GM23338 (cell line): ENCODE measurements at regions not wholly inside any gene's neighbourhood (a gene's known extent, or its start where the extent isn't known, plus 50 kb on each side); places are given as distances from the start of the nearest gene placed in this dataset.

ENCODE experiments used
- ATAC-seq: fragments of 200-7000 bp; cut with Tn5 transposase; 3 replicates; pipeline ENCODE4 v1.9.1; 2020
- DNase-seq: peaks from one replicate; pipeline ENCODE4 v3.0.0-alpha.2; 2015; ENCODE audit warnings: low spot score
- H2AFZ ChIP-seq: fragments of 200-600 bp; sonication (generic); 2 replicates; pipeline ENCODE4 v1.8.0; 2016; ENCODE audit warnings: antibody characterized with exemption, mild to moderate bottlenecking, moderate library complexity
- H3F3A ChIP-seq: fragments of 200-600 bp; sonication (generic); replicated peaks from 2 replicates; pipeline ENCODE4 v1.8.0; 2017; ENCODE audit warnings: antibody characterized with exemption, mixed run types, low read depth
- H3K27ac ChIP-seq: fragments of 200-600 bp; sonication (generic); 2 replicates; pipeline ENCODE4 v1.6.1; 2016; ENCODE audit warnings: low read depth
- H3K27me3 ChIP-seq: fragments of 200-600 bp; sonication (generic); 2 replicates; pipeline ENCODE4 v1.8.0; 2016; ENCODE audit warnings: mild to moderate bottlenecking, mixed run types, moderate library complexity; ENCODE audit not compliant: insufficient read depth
- H3K36me3 ChIP-seq: fragments of 200-600 bp; sonication (generic); 2 replicates; pipeline ENCODE4 v1.8.0; 2016; ENCODE audit warnings: mild to moderate bottlenecking; ENCODE audit not compliant: insufficient read depth
- H3K4me1 ChIP-seq: fragments of 200-600 bp; sonication (generic); 2 replicates; pipeline ENCODE4 v1.8.0; 2016; ENCODE audit warnings: mild to moderate bottlenecking, moderate library complexity; ENCODE audit not compliant: insufficient read depth
- H3K4me2 ChIP-seq: fragments of 200-600 bp; sonication (generic); 2 replicates; pipeline ENCODE4 v1.7.1; 2017; ENCODE audit warnings: mixed run types
- H3K4me3 ChIP-seq: fragments of 200-600 bp; sonication (generic); 2 replicates; pipeline ENCODE4 v1.6.1; 2016; ENCODE audit warnings: mixed run types
- H3K79me2 ChIP-seq: fragments of 200-600 bp; sonication (generic); replicated peaks from 2 replicates; pipeline ENCODE4 v1.8.0; 2017; ENCODE audit warnings: mild to moderate bottlenecking; ENCODE audit not compliant: insufficient read depth
- H3K9me2 ChIP-seq: fragments of 200-600 bp; sonication (generic); 2 replicates; pipeline ENCODE4 v1.8.0; 2017; ENCODE audit not compliant: insufficient read depth
- H4K20me1 ChIP-seq: fragments of 200-600 bp; sonication (generic); replicated peaks from 2 replicates; pipeline ENCODE4 v1.8.0; 2017; ENCODE audit warnings: mild to moderate bottlenecking; ENCODE audit not compliant: insufficient read depth
- H3K27ac Mint-ChIP-seq: 2 replicates; pipeline ENCODE4 v1.8.0; 2020; ENCODE audit warnings: inconsistent platforms, mild to moderate bottlenecking, moderate library complexity, mixed read lengths
- H3K27me3 Mint-ChIP-seq: 3 replicates; pipeline ENCODE4 v1.8.0; 2022; ENCODE audit warnings: low read depth, mild to moderate bottlenecking, moderate library complexity, mixed read lengths, inconsistent platforms; ENCODE audit not compliant: insufficient read depth, poor library complexity
- H3K36me3 Mint-ChIP-seq: 3 replicates; pipeline ENCODE4 v1.8.0; 2021; ENCODE audit warnings: low read depth, mild to moderate bottlenecking, inconsistent platforms, moderate library complexity, mixed read lengths
- H3K4me1 Mint-ChIP-seq: 3 replicates; pipeline ENCODE4 v1.8.0; 2020; ENCODE audit warnings: mild to moderate bottlenecking, inconsistent platforms, mixed read lengths
- H3K4me3 Mint-ChIP-seq: 3 replicates; pipeline ENCODE4 v1.8.0; 2021; ENCODE audit warnings: moderate library complexity, mild to moderate bottlenecking, inconsistent platforms, mixed read lengths
- H3K9me3 Mint-ChIP-seq: 3 replicates; pipeline ENCODE4 v1.8.0; 2020; ENCODE audit warnings: moderate library complexity, mild to moderate bottlenecking, inconsistent platforms, mixed read lengths
- CREB1 ChIP-seq: fragments of 250-450 bp; sonication (Bioruptor Pico); IDR thresholded peaks from 2 replicates; pipeline ENCODE4 v1.5.0; 2020; ENCODE audit warnings: low read depth, mild to moderate bottlenecking, moderate library complexity
- EZH2 ChIP-seq: fragments of 200-600 bp; sonication (generic); IDR thresholded peaks from one replicate; pipeline ENCODE4 v1.8.0; 2017; ENCODE audit warnings: antibody characterized with exemption, mild to moderate bottlenecking, low read depth; ENCODE audit not compliant: unreplicated experiment
- EZH2phosphoT487 ChIP-seq: fragments of 200-600 bp; sonication (generic); IDR thresholded peaks from one replicate; pipeline ENCODE4 v1.8.1; 2018; ENCODE audit warnings: antibody characterized with exemption; ENCODE audit not compliant: unreplicated experiment
- JUNB ChIP-seq: IDR thresholded peaks from one replicate; pipeline ENCODE4 v1.6.1; 2016; ENCODE audit warnings: antibody characterized with exemption; ENCODE audit not compliant: unreplicated experiment
- NANOG ChIP-seq: IDR thresholded peaks from 2 replicates; pipeline ENCODE4 v1.6.1; 2016; ENCODE audit warnings: antibody characterized with exemption, borderline replicate concordance
- POLR2AphosphoS5 ChIP-seq: IDR thresholded peaks from 2 replicates; pipeline ENCODE4 v1.6.1; 2016; ENCODE audit warnings: antibody characterized with exemption, low read depth
- STAT1 ChIP-seq: IDR thresholded peaks from one replicate; pipeline ENCODE4 v1.6.1; 2016; ENCODE audit warnings: antibody characterized with exemption; ENCODE audit not compliant: unreplicated experiment
- ZNF114 ChIP-seq: fragments of 250-450 bp; sonication (Bioruptor Pico); IDR thresholded peaks from 2 replicates; pipeline ENCODE4 v1.5.0; 2020; ENCODE audit warnings: mild to moderate bottlenecking, moderate library complexity
- ZNF331 ChIP-seq: fragments of 250-450 bp; sonication (Bioruptor Pico); IDR thresholded peaks from 2 replicates; pipeline ENCODE4 v1.5.0; 2020; ENCODE audit warnings: low read depth, mild to moderate bottlenecking, moderate library complexity
- TF ChIP-seq, protein P1 (sequence below): IDR thresholded peaks from 2 replicates; pipeline ENCODE4 v1.6.1; 2016; ENCODE audit warnings: antibody characterized with exemption
- TF ChIP-seq, protein P2 (sequence below): IDR thresholded peaks from one replicate; pipeline ENCODE4 v1.6.1; 2018; ENCODE audit warnings: antibody characterized with exemption; ENCODE audit not compliant: unreplicated experiment
- TF ChIP-seq, protein P3 (sequence below), 2 experiments: fragments of 200-600 bp in 1 of 2; sonication (generic) in 1 of 2; conservative IDR thresholded peaks; 2 replicates each; pipeline versions ENCODE4 v1.5.1 to v1.6.1; 2016 to 2017; ENCODE audit warnings: antibody characterized with exemption in 2 of 2, low read depth in 2 of 2, mild to moderate bottlenecking in 2 of 2, moderate library complexity in 1 of 2
- TF ChIP-seq, protein P4 (sequence below): fragments of 250-450 bp; sonication (Bioruptor Pico); IDR thresholded peaks from 2 replicates; pipeline ENCODE4 v1.5.0; 2020; ENCODE audit warnings: mild to moderate bottlenecking, moderate library complexity

DNA sequence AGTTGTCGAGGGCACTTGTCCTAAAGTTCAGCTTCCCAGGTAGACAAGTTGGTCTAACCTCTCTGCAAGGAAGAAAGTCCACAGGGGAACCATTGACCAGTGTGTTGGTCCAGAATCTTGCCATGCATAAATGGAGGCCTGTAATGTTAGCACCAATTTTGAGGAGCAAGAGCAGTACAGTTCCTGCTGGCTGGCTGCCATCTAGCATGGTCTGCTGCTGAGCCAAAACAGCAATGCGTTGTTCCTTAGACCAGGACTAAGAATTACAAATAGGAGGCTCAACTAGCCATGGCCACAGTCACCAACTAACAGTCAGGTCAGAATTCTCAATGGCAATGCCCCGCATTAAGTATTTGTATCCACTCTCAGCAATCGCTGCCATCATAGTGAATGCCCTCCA, 72.8 kb upstream of the WIPF1 start:
- Mint-ChIP-seq H3K4me3 (no peak overlapping the region), H3K27me3 (no peaks in the 10 kb centered on the region), H3K4me1 (peaks cover 12% of the 10 kb centered on the region), H3K36me3 (peaks cover 24% of the 10 kb centered on the region), H3K9me3 (peaks cover 19% of the 10 kb centered on the region), H3K27ac (no peak overlapping the region)
- Histone ChIP-seq H4K20me1 (no peaks in the 10 kb centered on the region), H3K4me3 (no peak overlapping the region), H3K4me2 (no peak overlapping the region), H3K27ac (no peak overlapping the region), H3K9me2 (no peaks in the 10 kb centered on the region), H3F3A (no peaks in the 10 kb centered on the region), H3K79me2 (no peaks in the 10 kb centered on the region), H2AFZ (no peak overlapping the region), H3K36me3 (peaks cover 5% of the 10 kb centered on the region; the same call in 1 of the 2 replicates), H3K4me1 (peaks cover 12% of the 10 kb centered on the region; the same call in 1 of the 2 replicates), H3K27me3 (no peaks in the 10 kb centered on the region)
- no peak for TF ChIP-seq EZH2phosphoT487
- TF ChIP-seq, protein P1, sequence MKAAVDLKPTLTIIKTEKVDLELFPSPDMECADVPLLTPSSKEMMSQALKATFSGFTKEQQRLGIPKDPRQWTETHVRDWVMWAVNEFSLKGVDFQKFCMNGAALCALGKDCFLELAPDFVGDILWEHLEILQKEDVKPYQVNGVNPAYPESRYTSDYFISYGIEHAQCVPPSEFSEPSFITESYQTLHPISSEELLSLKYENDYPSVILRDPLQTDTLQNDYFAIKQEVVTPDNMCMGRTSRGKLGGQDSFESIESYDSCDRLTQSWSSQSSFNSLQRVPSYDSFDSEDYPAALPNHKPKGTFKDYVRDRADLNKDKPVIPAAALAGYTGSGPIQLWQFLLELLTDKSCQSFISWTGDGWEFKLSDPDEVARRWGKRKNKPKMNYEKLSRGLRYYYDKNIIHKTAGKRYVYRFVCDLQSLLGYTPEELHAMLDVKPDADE, result no peak
- TF ChIP-seq, protein P2, sequence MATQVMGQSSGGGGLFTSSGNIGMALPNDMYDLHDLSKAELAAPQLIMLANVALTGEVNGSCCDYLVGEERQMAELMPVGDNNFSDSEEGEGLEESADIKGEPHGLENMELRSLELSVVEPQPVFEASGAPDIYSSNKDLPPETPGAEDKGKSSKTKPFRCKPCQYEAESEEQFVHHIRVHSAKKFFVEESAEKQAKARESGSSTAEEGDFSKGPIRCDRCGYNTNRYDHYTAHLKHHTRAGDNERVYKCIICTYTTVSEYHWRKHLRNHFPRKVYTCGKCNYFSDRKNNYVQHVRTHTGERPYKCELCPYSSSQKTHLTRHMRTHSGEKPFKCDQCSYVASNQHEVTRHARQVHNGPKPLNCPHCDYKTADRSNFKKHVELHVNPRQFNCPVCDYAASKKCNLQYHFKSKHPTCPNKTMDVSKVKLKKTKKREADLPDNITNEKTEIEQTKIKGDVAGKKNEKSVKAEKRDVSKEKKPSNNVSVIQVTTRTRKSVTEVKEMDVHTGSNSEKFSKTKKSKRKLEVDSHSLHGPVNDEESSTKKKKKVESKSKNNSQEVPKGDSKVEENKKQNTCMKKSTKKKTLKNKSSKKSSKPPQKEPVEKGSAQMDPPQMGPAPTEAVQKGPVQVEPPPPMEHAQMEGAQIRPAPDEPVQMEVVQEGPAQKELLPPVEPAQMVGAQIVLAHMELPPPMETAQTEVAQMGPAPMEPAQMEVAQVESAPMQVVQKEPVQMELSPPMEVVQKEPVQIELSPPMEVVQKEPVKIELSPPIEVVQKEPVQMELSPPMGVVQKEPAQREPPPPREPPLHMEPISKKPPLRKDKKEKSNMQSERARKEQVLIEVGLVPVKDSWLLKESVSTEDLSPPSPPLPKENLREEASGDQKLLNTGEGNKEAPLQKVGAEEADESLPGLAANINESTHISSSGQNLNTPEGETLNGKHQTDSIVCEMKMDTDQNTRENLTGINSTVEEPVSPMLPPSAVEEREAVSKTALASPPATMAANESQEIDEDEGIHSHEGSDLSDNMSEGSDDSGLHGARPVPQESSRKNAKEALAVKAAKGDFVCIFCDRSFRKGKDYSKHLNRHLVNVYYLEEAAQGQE, result no peak
- TF ChIP-seq POLR2AphosphoS5, result no peak
- no peak for TF ChIP-seq EZH2
- TF ChIP-seq, protein P3, sequence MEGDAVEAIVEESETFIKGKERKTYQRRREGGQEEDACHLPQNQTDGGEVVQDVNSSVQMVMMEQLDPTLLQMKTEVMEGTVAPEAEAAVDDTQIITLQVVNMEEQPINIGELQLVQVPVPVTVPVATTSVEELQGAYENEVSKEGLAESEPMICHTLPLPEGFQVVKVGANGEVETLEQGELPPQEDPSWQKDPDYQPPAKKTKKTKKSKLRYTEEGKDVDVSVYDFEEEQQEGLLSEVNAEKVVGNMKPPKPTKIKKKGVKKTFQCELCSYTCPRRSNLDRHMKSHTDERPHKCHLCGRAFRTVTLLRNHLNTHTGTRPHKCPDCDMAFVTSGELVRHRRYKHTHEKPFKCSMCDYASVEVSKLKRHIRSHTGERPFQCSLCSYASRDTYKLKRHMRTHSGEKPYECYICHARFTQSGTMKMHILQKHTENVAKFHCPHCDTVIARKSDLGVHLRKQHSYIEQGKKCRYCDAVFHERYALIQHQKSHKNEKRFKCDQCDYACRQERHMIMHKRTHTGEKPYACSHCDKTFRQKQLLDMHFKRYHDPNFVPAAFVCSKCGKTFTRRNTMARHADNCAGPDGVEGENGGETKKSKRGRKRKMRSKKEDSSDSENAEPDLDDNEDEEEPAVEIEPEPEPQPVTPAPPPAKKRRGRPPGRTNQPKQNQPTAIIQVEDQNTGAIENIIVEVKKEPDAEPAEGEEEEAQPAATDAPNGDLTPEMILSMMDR (conservative IDR thresholded peaks at IDR 0.05; ENCODE audit: low read depth in 2 of 2), result no peak
- TF ChIP-seq, protein P4, sequence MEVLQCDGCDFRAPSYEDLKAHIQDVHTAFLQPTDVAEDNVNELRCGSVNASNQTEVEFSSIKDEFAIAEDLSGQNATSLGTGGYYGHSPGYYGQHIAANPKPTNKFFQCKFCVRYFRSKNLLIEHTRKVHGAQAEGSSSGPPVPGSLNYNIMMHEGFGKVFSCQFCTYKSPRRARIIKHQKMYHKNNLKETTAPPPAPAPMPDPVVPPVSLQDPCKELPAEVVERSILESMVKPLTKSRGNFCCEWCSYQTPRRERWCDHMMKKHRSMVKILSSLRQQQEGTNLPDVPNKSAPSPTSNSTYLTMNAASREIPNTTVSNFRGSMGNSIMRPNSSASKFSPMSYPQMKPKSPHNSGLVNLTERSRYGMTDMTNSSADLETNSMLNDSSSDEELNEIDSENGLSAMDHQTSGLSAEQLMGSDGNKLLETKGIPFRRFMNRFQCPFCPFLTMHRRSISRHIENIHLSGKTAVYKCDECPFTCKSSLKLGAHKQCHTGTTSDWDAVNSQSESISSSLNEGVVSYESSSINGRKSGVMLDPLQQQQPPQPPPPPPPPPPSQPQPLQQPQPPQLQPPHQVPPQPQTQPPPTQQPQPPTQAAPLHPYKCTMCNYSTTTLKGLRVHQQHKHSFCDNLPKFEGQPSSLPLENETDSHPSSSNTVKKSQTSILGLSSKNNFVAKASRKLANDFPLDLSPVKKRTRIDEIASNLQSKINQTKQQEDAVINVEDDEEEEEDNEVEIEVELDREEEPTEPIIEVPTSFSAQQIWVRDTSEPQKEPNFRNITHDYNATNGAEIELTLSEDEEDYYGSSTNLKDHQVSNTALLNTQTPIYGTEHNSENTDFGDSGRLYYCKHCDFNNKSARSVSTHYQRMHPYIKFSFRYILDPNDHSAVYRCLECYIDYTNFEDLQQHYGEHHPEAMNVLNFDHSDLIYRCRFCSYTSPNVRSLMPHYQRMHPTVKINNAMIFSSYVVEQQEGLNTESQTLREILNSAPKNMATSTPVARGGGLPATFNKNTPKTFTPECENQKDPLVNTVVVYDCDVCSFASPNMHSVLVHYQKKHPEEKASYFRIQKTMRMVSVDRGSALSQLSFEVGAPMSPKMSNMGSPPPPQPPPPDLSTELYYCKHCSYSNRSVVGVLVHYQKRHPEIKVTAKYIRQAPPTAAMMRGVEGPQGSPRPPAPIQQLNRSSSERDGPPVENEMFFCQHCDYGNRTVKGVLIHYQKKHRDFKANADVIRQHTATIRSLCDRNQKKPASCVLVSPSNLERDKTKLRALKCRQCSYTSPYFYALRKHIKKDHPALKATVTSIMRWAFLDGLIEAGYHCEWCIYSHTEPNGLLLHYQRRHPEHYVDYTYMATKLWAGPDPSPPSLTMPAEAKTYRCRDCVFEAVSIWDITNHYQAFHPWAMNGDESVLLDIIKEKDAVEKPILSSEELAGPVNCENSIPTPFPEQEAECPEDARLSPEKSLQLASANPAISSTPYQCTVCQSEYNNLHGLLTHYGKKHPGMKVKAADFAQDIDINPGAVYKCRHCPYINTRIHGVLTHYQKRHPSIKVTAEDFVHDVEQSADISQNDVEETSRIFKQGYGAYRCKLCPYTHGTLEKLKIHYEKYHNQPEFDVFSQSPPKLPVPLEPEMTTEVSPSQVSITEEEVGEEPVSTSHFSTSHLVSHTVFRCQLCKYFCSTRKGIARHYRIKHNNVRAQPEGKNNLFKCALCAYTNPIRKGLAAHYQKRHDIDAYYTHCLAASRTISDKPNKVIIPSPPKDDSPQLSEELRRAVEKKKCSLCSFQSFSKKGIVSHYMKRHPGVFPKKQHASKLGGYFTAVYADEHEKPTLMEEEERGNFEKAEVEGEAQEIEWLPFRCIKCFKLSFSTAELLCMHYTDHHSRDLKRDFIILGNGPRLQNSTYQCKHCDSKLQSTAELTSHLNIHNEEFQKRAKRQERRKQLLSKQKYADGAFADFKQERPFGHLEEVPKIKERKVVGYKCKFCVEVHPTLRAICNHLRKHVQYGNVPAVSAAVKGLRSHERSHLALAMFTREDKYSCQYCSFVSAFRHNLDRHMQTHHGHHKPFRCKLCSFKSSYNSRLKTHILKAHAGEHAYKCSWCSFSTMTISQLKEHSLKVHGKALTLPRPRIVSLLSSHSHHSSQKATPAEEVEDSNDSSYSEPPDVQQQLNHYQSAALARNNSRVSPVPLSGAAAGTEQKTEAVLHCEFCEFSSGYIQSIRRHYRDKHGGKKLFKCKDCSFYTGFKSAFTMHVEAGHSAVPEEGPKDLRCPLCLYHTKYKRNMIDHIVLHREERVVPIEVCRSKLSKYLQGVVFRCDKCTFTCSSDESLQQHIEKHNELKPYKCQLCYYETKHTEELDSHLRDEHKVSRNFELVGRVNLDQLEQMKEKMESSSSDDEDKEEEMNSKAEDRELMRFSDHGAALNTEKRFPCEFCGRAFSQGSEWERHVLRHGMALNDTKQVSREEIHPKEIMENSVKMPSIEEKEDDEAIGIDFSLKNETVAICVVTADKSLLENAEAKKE (CRISPR knock-in tag), result no peak
- no peak for TF ChIP-seq JUNB
- TF ChIP-seq ZNF331, result no peak
- TF ChIP-seq STAT1, result no peak
- TF ChIP-seq NANOG, result no peak
- no peak for TF ChIP-seq CREB1 (CRISPR knock-in tag)
- TF ChIP-seq ZNF114 (CRISPR knock-in tag), result no peak
- no peak for DNase-seq
- no peak for ATAC-seq
